Fibroblast of peridontal ligament (primary cell): ENCODE measurements at regions not wholly inside any gene's neighbourhood (a gene's known extent, or its start where the extent isn't known, plus 50 kb on each side); places are given as distances from the start of the nearest gene placed in this dataset.

Experiments used
- DNase-seq: peaks from one replicate; pipeline ENCODE4 v3.0.0-alpha.2; 2010; ENCODE audit errors: extremely low read depth

DNA sequence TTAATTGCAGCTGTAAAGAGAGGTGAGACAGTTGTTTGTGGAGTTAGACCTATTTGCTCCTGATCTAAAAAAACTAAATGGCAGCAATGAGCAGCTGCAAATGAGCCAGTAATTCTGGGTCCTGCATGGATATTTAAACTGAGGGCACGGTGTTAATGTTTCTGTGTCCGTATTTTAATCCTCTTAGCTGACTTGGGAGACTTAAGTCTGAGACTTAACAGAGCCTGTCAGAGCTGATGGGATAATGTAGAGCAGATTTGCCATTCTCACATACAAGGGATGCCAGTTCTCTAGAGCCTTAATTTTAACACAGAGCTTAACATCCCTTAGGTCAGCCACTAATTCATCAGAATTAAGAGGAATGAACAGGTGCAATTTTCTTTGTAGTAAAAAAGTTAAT, 178.6 kb upstream of the PDE3A start:
- DNase-seq, result no peak

DNA sequence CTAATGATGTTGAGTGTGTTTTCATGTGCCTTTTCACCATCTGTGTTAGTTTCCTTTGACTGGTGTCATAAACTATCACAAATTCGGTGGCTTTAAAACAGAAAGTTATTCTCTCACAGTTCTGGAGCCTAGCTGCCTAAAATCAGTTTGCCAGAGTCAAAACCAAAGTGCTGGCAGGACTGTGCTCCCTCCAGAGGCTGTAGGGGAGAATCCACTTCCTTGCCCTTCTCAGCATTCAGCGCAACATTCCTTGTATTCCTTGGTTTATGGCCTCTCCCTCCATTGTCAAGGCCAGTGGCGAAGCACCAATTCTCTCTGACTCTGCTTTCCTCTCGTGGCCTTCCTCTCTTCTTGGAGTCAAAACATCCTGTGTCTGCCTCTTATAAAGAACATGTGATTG, 174.2 kb upstream of the PDE3A start:
- DNase-seq, result peak; percentile 46

DNA sequence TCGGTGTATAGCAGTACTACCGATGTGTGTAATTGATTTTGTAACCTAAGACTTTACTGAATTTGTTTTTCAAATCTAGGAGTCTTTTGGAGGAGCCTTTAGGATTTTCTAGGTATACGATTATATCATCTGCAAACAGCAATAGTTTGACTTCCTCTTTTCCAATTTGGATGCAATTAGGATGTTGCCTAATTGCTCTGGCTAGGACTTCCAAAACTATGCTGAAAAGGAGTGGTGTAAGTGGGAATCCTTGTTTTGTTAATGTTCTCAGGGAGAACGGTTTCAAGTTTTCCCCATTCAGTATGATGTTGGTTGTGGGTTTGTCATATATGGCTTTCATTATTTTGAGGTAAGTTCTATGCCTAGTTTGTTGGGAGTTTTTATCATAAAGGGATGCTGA, 171.6 kb upstream of the PDE3A start:
- DNase-seq, result no peak

DNA sequence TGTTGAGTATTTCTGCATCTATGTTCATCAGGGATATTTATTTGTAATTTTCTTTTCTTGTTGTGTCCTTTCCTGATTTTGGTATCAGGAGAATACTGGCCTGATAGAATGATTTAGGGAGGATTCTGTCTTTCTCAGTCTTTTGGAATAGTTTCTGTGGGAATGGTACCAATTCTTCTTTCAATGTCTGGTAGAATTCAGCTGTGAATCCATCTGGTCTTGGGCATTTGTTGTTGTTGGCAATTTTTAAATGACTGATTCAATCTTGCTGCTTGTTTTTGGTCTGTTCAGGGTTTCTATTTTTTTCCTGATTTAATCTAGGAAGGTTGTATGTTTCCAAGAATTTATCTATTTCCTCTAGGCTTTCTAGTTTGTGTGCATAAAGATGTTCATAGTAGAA, 170.9 kb upstream of the PDE3A start:
- no peak for DNase-seq

DNA sequence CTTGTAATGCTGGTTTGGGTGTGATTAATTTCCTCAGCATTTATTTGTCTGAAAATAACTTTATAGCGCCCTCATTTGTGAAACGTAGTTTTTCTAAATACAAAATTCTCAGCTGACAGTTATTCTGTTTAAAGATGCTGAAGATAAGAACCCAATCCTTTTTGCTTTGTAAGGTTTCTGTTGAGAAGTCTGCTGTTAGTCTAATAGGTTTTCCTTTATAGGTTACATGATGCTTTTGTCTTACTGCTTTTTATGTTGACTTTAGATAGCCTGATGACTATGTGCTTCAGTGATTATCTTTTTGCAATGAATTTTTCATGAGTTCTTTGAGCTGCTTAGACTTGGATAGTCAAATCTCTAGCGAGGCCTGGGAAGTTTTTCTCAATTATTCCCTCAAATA, 168.6 kb upstream of the PDE3A start:
- DNase-seq, result no peak

DNA sequence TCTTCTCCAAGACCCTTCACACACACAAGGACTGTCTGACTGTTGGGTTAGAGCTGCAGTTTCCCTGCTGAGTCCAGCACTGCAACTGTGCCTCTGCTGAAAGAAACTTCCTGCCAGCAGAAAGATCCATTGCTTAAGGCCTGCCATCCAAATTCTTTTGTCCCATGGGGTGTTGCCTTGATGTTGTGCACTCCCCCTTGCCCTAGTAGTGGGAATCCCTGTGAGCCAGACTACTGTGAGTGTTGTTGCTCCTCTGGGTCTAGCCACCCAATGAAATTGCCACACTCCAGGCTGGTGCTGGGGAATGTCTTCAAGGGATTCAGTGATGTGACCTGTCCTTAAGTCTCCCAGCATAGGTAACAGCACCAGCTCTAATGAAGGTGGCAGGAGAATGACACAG, 166.6 kb upstream of the PDE3A start:
- no peak for DNase-seq

DNA sequence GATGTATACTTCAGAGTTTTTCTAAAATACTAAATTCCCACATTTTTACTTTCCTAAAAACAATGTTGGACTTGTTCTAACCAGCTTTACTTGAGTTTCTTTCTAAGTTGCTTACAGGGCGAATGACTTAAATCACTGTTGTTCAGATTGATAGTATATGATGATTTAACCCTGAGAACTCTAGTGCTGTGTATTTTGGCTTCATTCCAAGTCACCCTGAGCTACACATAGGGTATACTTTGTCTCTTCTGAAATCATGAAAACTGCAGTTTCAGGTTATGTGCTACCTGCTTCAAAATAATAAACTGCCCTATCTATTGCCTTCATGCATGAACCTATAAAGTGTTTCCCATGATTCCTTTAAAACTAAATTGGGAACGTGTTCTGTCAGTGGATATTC, 162.5 kb upstream of the PDE3A start:
- DNase-seq, result no peak

DNA sequence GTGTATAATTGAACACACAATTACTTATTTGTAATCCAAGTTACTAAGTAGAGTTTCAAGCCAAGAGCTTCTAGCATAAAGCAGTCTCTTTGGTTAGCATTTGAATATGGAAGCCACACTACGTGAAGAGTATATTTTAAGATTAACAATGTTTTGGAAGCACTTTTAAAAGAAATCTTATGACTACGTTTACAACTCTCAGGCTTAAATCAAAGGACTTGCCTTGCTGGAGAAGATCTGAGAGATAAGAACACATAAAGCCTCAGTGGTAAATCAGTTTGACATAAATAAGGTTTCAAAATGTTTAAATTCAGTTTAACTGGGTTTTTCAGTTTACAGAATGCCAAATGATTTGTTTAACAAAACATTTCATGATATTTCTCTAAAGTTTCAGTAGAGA, 161.9 kb upstream of the PDE3A start:
- DNase-seq, result no peak

DNA sequence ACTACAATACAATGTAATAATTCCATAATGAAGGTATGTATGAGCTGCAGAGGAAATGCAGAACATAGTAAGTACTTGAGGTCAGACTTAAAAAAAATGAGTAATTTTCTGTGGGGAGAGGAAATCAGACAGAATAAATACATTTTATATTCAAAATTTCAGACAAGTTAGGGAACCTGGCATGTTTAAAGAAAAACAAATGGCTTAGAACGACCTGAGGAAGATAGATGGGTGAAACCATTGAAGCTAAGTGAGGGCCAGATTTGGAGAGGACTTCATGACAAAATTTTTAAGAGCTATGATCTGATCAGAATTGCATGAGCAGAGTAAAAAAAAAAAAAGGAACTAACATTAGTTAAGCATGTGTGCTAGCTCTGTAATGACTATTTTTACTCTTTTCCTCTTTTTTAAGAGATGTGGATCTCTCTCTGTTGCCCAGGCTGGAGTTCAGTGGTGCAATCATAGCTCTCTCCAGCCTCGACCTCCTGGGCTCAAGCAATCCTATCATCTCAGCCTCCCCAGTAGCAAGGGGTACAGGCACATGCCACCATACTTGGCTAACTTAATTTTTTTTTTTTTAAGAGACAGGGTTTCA, 157.6 kb upstream of the PDE3A start:
- no peak for DNase-seq

DNA sequence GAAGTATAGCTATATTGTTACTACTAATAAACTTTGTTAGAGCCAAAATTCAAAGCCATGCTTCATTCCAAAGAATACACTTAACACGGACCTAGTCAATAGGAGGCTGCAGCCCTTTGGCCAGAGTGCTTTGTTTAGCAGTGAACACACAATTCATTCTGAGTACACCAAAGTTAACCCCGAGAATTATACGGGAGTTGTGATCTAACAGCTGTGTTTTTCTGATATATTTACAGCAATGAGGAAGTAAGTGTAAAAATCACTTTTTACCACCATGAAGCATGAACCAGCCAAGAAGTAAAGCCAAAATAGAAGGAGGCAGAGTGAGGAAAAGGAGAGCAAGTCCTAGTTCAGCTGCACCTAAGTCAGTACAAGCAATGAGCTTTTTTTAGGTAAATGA, 156.8 kb upstream of the PDE3A start:
- DNase-seq, result no peak

DNA sequence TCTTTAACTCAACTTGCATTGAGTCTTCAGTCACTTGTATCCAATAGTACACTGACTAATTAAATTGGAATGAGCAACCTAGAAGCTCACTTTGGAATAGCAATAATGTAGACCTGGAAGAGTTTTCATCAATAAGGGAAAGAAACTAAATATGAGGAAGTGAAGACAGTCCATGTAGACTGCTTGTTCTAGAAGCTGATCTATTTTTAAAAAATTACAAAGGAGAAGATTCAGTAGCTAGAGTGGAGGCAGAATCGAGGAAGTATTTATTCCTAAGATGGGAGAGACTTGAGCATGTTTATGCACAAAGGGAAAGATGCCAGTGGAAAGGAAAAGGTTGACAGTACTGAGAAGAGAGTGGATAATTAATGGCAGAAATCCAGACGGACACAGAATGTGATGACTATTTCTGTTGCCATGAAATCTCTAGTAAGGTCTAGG, 156.3 kb upstream of the PDE3A start:
- DNase-seq, result peak; percentile 67

DNA sequence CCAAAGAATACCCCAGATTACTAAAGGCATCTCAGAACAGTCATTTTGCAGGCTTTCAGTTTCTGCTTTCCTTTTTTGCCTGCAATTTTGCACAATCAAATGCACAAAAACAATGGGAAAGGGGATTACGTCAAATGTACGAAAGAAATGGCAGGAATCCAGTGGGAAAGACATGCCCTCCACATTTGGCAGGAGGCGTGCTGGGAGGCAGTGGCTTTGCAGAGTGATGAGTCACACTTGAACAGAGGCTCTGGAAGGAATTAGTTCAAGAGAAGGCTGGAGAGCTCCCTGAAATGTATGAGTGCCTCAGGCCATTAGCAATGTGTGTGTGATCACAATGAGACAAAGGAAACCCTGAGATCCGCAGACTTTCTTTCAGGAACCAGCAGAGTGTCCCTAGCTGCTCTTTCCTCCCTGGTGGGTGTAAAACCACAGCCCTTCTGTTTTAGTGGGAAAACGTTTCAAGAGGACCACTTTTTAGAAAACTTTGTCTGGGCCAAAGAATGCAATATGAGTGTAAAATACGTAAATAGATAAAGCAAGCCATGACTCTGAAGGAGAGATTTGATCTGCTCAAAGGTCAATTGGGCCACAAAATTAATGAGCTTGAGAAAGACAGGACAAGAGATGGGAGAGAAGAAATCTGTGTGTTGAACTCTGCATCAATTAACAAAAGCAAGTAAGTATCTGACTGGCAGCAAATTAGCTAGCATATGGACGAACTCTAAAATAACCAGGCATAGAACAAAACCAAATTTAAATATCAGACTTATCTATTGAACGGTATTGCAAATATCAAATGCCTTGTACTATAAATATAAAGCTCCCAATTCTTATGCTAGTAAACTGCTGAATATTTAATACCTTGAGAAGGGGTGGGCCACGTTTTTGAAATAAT, 155.4 kb upstream of the PDE3A start:
- DNase-seq, result peak; percentile 100

DNA sequence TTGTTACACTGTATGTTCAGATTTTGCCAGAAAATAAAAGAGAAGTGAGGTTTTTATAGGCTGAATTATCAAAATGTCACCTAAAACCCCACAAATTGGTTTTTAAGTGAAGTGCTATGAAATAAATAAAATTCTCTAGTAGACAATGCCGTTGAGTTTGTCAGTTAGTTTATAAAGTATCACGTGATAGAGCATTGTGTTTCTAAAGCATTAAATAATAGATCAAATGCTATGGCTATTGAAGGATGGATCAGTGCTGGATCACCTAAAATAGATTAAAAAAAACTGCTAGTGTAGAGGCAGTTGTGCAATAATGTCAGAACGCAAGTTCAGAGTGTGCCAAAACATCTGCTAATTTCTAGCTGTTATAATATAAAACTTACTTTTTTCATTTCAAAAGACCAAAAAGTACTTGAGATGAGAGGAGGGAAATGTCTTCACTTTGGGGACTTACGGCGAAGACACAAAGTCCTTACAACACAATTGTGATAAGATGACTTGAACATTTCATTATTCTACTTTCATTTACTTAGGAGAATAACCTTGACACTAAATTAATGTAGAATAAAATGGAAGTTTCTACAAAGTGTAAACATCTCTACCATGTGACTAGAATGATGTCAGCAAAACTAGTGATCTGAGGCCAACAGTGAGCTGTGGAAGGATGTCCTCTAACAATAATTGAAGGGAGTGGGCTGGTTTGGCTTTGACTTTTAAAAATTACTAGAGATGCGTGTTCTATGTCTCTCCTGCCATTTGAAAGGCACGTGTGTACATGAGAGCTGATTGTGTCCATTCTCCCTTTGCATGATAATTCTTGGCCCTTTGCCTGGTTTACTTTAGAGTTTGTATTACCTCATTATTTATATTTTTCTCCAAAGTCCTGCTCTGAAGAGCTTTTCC, 154.4 kb upstream of the PDE3A start:
- DNase-seq, result peak; percentile 41

DNA sequence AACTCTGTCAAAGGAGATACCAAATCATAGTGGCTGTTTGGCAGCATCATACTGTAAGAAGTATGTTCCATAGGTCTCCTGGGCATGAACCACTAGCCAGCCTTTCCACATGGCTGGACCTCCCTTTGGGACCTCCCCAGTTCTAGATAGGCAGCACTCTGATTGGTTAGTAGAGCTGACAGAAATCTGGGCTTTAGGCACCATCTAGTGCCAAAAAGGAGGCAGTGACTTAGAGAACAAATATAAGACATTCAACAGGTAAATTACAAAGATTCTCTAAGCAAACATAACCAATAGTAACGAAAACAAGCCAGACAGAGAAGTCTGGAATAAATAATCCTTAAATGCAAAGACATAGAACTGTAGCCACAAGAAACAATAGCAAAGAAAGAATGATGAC, 148.0 kb upstream of the PDE3A start:
- peak; percentile 66 for DNase-seq

DNA sequence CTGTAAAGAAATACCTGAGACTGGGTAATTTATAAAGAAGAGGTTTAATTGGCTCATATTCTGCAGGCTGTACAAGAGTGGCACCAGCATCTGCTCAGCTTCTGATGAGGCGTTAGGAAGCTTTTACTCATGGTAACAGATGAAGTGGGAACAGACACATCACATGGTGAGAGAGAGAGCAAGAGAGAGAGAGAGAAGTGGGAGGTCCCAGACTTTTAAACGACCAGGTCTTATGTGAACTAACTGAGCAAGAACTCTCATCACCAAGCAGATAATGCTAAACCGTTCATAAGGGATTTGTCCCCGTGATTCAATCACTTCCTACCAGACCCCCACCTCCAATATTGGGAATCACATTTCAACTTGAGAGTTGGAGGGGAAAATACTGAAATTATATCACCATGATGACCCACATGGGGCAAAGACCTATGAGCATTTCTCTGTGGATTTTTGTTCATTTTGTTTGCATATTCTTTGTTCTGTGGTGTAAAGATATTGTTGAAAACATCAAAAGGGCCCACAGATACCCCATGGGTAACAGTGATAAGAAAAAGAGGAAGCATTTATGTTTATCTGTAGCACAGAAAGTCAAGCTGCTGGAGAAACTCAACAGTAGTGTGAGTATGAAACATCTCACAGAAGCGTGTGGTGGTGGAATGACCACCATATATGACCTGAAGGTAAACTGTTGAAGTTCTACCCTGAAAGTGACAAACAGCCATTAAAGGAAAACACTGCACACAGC, 135.2 kb upstream of the PDE3A start:
- no peak for DNase-seq

DNA sequence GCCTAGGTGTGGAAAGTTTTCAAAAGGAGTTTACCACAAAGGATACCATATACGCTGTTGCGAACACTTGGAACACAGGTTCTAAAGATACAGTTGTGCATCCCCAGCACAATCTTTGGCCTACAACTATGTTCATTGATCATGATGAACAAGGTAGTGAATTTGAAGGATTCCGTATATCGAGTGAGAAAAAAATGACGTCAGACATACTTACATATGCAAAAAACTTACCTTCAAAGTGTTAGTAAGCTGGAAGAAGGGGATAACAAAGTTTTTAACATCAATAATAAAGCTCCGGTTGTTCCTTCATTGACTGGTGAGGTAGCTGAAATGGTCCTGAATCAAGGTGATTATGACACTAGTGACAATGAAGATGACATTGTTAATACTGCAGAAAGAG, 133.9 kb upstream of the PDE3A start:
- DNase-seq, result no peak

DNA sequence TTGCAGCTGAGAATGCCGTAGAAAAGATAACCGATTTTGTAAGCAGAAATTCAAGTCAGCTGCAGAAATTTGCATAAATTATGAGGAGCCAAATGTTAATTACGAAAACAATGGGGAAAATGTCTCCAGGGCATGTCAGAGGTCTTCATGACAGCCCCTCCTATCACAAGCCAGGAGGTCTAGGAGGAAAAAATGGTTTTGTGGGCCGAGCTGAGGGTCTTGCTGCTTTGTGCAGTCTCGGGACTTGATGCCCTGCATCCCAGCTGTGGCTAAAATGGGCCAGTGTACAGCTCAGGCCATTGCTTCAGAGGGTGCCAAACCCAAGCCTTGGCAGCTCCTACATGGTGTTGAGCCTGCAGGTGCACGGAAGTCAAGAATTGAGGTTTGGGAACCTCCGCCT, 131.2 kb upstream of the PDE3A start:
- DNase-seq, result no peak

DNA sequence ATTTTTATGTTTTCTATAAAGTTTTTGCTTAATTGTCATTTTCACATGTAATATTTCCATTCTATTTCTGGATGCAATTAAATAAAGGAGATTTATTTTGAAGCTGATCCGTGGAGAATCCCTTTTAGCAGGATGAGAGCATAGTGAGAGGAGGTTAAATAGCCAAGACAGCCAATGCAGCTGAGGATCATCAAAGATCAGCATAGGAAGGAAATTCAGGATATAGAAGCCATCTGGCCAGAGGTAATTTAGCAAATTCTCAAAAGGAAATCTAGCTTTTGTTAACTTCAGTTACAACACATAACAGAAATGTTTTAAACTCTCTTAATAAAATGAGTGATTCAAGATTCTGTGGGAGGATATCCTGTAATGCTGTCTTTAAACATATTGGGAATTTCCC, 122.8 kb upstream of the PDE3A start:
- DNase-seq, result no peak

DNA sequence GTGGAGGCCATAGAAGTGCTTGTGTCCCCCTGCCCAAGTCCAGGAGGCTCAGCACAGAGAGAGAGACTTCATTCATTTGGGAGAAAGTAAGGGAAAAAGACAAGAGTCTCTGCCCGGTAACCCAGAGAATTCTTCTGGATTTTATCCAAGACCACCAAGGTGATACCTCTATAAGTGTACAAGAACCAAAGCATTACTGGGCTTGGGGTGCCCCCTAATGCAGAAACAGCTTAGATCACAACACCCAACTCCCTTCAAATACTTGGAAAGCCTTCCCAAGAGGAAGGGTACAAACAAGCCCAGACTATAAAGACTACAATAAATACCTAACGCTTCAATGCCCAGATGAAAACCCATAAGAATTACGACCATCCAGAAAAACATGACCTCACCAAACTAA, 119.7 kb upstream of the PDE3A start:
- DNase-seq, result no peak

DNA sequence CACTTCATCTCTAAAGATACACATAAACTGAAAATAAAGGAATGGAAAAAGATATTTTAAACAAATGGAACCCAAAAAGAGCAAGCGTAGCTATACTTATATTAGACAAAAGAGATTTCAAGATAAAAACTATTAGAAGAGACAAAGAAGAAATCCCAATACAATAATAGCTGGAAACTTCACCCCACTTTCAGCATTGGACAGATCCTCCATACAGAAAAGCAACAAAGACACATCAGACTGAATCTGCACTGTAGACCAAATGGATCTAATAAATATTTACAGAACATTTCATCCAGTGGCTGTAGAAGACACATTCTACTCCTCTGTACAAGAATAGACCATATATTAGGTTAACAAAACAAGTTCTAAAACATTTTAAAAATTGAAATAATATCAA, 117.6 kb upstream of the PDE3A start:
- no peak for DNase-seq

DNA sequence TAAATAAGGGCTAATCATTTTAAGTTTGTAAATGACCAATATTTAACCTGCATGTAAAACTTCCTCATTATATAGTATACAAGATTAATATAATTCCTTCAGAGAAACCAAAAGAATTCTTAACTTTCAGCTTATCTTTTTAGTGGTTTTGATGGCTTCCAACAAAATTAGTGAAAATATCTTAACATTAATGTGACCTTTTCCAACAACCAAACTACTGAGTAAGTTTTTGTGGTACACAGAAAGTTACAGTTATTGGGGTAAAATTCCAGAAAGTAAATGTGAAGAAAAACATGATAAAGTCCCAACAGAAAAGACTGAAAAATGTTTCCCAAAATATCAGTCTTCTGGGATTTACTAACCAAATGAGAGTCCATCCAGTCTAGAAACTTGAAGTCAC, 111.0 kb upstream of the PDE3A start:
- no peak for DNase-seq

DNA sequence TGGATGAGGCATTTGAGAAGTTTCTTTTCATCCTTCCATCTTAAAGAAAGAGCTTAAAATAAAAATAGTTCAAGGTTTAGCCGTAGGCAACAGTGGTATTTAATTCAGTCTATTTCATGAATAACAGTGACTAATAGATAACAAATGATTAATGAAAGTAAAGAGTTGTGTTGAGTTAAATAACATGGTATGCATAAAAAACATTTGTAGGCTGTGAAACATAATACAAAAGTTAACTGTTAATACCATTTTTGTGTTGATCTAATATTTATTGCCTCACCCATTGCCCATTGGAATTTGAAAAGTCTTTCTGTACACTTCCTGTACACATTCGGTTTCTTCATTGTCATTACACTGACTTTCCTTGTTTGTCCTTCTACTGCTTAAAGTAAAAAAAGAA, 108.6 kb upstream of the PDE3A start:
- no peak for DNase-seq
